GM12878 (cell line): ENCODE measurements at regions not wholly inside any gene's neighbourhood (a gene's known extent, or its start where the extent isn't known, plus 50 kb on each side); places are given as distances from the start of the nearest gene placed in this dataset.

Experiments
- ATAC-seq: fragments of 200-7000 bp; cut with Tn5 transposase; 3 replicates; pipeline ENCODE4 v1.9.1; 2020; ENCODE audit warnings: mild to moderate bottlenecking, moderate library complexity
- BruUV-seq: library from RNA; stranded (reverse); fragments of 400-500 nt; replicated peaks from 2 replicates; lab custom pipeline; 2021; lab: Mats Ljungman, UMichigan
- CTCF ChIA-PET: fragments of 300-600 bp; sonication (Branson Sonifier 250); formaldehyde crosslinking; extraction: SDS; loops from one replicate; lab custom pipeline; 2021; ENCODE audit warnings: inconsistent platforms; lab: Yijun Ruan, JAX
- POLR2A ChIA-PET: fragments of 350-600 bp; formaldehyde crosslinking; extraction: SDS; loops from one replicate; lab custom pipeline; 2021; ENCODE audit warnings: inconsistent platforms; lab: Charles Lee
- RAD21 ChIA-PET: fragments of 300-600 bp; sonication (Branson Sonifier 250); formaldehyde crosslinking; loops from one replicate; lab custom pipeline; 2023; ENCODE audit warnings: antibody characterized with exemption; ENCODE audit not compliant: unreplicated experiment; lab: Charles Lee
- SMC1A ChIA-PET: fragments of 300-600 bp; sonication (Branson Sonifier 250); formaldehyde crosslinking; loops from one replicate; lab custom pipeline; 2023; ENCODE audit not compliant: unreplicated experiment, uncharacterized antibody; lab: Charles Lee
- DNase-seq: peaks from one replicate; pipeline ENCODE4 v3.0.0-alpha.2; 2011; ENCODE audit warnings: low read depth, low spot score
- FAIRE-seq: peaks from 3 replicates; lab custom pipeline; 2011; peaks lifted over from hg19 to GRCh38; lab: Jason Lieb, UNC
- H2AFZ ChIP-seq: 2 replicates; pipeline ENCODE4 v1.6.0; 2011; ENCODE audit warnings: low read depth, low read length, control low read depth; ENCODE audit not compliant: control insufficient read depth
- H3K27ac ChIP-seq: 2 replicates; pipeline ENCODE4 v1.5.1; 2011; ENCODE audit warnings: control low read depth; ENCODE audit not compliant: control insufficient read depth, insufficient read depth
- H3K27me3 ChIP-seq, 2 experiments: replicated peaks in 1 of 2; 2 replicates each; pipeline versions ENCODE4 v1.6.0 to v1.6.1; 2011; ENCODE audit warnings: low read length in 1 of 2; ENCODE audit not compliant: control insufficient read depth in 2 of 2, insufficient read depth in 2 of 2
- H3K36me3 ChIP-seq, 2 experiments: 2 replicates each; pipeline ENCODE4 v1.5.1; 2011; ENCODE audit warnings: low read length in 1 of 2; ENCODE audit not compliant: control insufficient read depth in 2 of 2, insufficient read depth in 2 of 2
- H3K4me1 ChIP-seq: 2 replicates; pipeline ENCODE4 v1.6.1; 2011; ENCODE audit warnings: mild to moderate bottlenecking, low read length, moderate library complexity, mixed read lengths; ENCODE audit not compliant: control insufficient read depth, insufficient read depth
- H3K4me2 ChIP-seq: 2 replicates; pipeline ENCODE4 v1.6.0; 2011; ENCODE audit warnings: control low read depth; ENCODE audit not compliant: control insufficient read depth, insufficient read depth
- H3K4me3 ChIP-seq: fragments of 200-600 bp; sonication (generic); 2 replicates; pipeline ENCODE4 v1.5.1; 2016
- H3K79me2 ChIP-seq: 2 replicates; pipeline ENCODE4 v1.6.0; 2011; ENCODE audit warnings: low read length; ENCODE audit not compliant: control insufficient read depth, insufficient read depth
- H3K9ac ChIP-seq: 2 replicates; pipeline ENCODE4 v1.8.0; 2011; ENCODE audit warnings: low read length, control low read depth, mixed read lengths; ENCODE audit not compliant: control insufficient read depth, insufficient read depth
- H3K9me3 ChIP-seq: replicated peaks from 3 replicates; pipeline ENCODE4 v1.5.1; 2011; ENCODE audit warnings: mild to moderate bottlenecking, low read length; ENCODE audit not compliant: control insufficient read depth, insufficient read depth
- H4K20me1 ChIP-seq: 2 replicates; pipeline ENCODE4 v1.6.0; 2011; ENCODE audit not compliant: control insufficient read depth, insufficient read depth
- ATF2 ChIP-seq: IDR thresholded peaks from 2 replicates; pipeline ENCODE4 v1.6.1; 2012; ENCODE audit warnings: low read length, inconsistent platforms
- CBX5 ChIP-seq: sonication (generic); IDR thresholded peaks from 2 replicates; pipeline ENCODE4 v1.6.1; 2016; ENCODE audit warnings: low read depth, moderate library complexity, mild to moderate bottlenecking, inconsistent platforms
- JUND ChIP-seq: IDR thresholded peaks from 2 replicates; pipeline ENCODE4 v1.6.1; 2012; ENCODE audit warnings: low read depth, mild to moderate bottlenecking, low read length, improper control_type of control experiment, moderate library complexity
- MEF2B ChIP-seq: fragments of 450-650 bp; IDR thresholded peaks from 2 replicates; pipeline ENCODE4 v1.6.1; 2018; ENCODE audit warnings: mild to moderate bottlenecking, moderate library complexity; ENCODE audit not compliant: partially characterized antibody, poor library complexity, severe bottlenecking
- MYC ChIP-seq: IDR thresholded peaks from 2 replicates; pipeline ENCODE4 v1.6.1; 2011; ENCODE audit warnings: mild to moderate bottlenecking, low read length, moderate library complexity, inconsistent platforms; ENCODE audit not compliant: insufficient read depth, insufficient replicate concordance, insufficient read length, severe bottlenecking
- PKNOX1 ChIP-seq: fragments of 450-650 bp; IDR thresholded peaks from 2 replicates; pipeline ENCODE4 v1.6.1; 2016; ENCODE audit warnings: mild to moderate bottlenecking
- SMAD1 ChIP-seq: fragments of 450-650 bp; IDR thresholded peaks from 2 replicates; pipeline ENCODE4 v1.6.1; 2018; ENCODE audit warnings: mild to moderate bottlenecking, low read depth; ENCODE audit not compliant: partially characterized antibody
- ZNF217 ChIP-seq: fragments of 450-650 bp; IDR thresholded peaks from 2 replicates; pipeline ENCODE4 v1.6.1; 2017; ENCODE audit warnings: antibody characterized with exemption, mild to moderate bottlenecking
- WGBS: methylation state at CpG from one replicate; pipeline ENCODE4 v1.1.6; 2016; ENCODE audit warnings: low lambda C conversion rate; ENCODE audit not compliant: insufficient replicate concordance, insufficient coverage; ENCODE audit errors: missing lambda C conversion rate; 5-methylcytosine and 5-hydroxymethylcytosine counted together
- in situ Hi-C: fragments of 300-500 bp; cut with MboI; formaldehyde crosslinking; loops from 9 replicates; pipeline ENCODE4 v1.14.3; 2018; ENCODE audit warnings: mixed read lengths
- intact Hi-C: fragments of 100-400 bp; cut with micrococcal nuclease; formaldehyde crosslinking; loops from one replicate; pipeline ENCODE4 v1.14.2; 2022; ENCODE audit not compliant: unreplicated experiment

- H2AFZ ChIP-seq: no peak overlapping the region
- BruUV-seq: no TSS peak
- H3K9ac ChIP-seq: no peak overlapping the region
- H3K79me2 ChIP-seq: no peaks in the 10 kb centered on the region
- H3K27ac ChIP-seq: no peak overlapping the region
- no peaks in the 10 kb centered on the region for H3K9me3 ChIP-seq
- H3K4me2 ChIP-seq: no peak overlapping the region
- H3K36me3 ChIP-seq: no peaks in the 10 kb centered on the region
- H3K4me3 ChIP-seq: no peak overlapping the region
- SMC1A ChIA-PET: no interaction called here
- H4K20me1 ChIP-seq: no peaks in the 10 kb centered on the region
- no peak for TF ChIP-seq MYC
- TF ChIP-seq JUND: no peak
- no peak for TF ChIP-seq CBX5
- TF ChIP-seq ZNF217: no peak
- TF ChIP-seq SMAD1: no peak
- no peak for TF ChIP-seq ATF2
- TF ChIP-seq PKNOX1: no peak
- TF ChIP-seq MEF2B: no peak
- no peaks in the 10 kb centered on the region for H3K4me1 ChIP-seq
- in situ Hi-C loops: no loop called here
- no peak for ATAC-seq
- no peaks in the 10 kb centered on the region; a peak in 1 of 4 replicates for H3K27me3 ChIP-seq
- CTCF ChIA-PET: no interaction called here
- RAD21 ChIA-PET: no interaction called here
- POLR2A ChIA-PET: no interaction called here
- intact Hi-C loops: no loop called here
- WGBS: 33% methylated on average over 6 of the region's 6 CpGs
- no peak for FAIRE-seq
- no peak for DNase-seq
These were observed 159.3 kb upstream of the PPP1R26 start for GRCh38 chr9:135320331-135320730.
